Tibial nerve (tissue), 3 donors: ENCODE measurements at regions not wholly inside any gene's neighbourhood (a gene's known extent, or its start where the extent isn't known, plus 50 kb on each side); places are given as distances from the start of the nearest gene placed in this dataset.

Experiments
- CTCF ChIP-seq, 5 experiments: fragments of 200-600 bp in 3 of 5; fragments of 450-650 bp in 2 of 5; sonication (generic) in 3 of 5; IDR thresholded peaks; one replicate each; pipeline ENCODE4 v1.5.1; 2016 to 2019; ENCODE audit warnings: antibody characterized with exemption in 5 of 5, mild to moderate bottlenecking in 3 of 5, moderate library complexity in 2 of 5
- POLR2A ChIP-seq, 2 donors: fragments of 450-650 bp; IDR thresholded peaks; one replicate each; pipeline ENCODE4 v1.6.1; 2017; ENCODE audit warnings: antibody characterized with exemption in 2 of 2, mild to moderate bottlenecking in 2 of 2, moderate library complexity in 2 of 2

GRCh38 chr18:22846697-22847096 lies 86.4 kb upstream of the RBBP8 start:
- TF ChIP-seq POLR2A (IDR thresholded peaks at IDR 0.05): no peak
- TF ChIP-seq CTCF (IDR thresholded peaks at IDR 0.05): no peak
